Endodermal cell (in vitro differentiated cells): ENCODE measurements at regions not wholly inside any gene's neighbourhood (a gene's known extent, or its start where the extent isn't known, plus 50 kb on each side); places are given as distances from the start of the nearest gene placed in this dataset.

Experiments
- DNase-seq: peaks from one replicate; pipeline ENCODE4 v3.0.0-alpha.2; 2017
- H3K27ac ChIP-seq: 2 replicates; pipeline ENCODE4 v1.5.1; 2013; ENCODE audit warnings: mild to moderate bottlenecking, low read depth, low read length, moderate library complexity
- H3K27me3 ChIP-seq: 2 replicates; pipeline ENCODE4 v1.6.1; 2013; ENCODE audit warnings: mild to moderate bottlenecking, low read length, moderate library complexity; ENCODE audit not compliant: insufficient read depth, control insufficient read depth, poor library complexity, severe bottlenecking
- H3K36me3 ChIP-seq: 2 replicates; pipeline ENCODE4 v1.7.0; 2013; ENCODE audit warnings: mild to moderate bottlenecking, low read length, moderate library complexity; ENCODE audit not compliant: control insufficient read depth, insufficient read depth
- H3K4me1 ChIP-seq: one replicate; pipeline ENCODE4 v1.7.0; 2013; ENCODE audit warnings: low read length; ENCODE audit not compliant: control insufficient read depth, insufficient read depth
- H3K4me3 ChIP-seq: 2 replicates; pipeline ENCODE4 v1.5.1; 2013; ENCODE audit warnings: mild to moderate bottlenecking, low read length, moderate library complexity
- H3K9ac ChIP-seq: 2 replicates; pipeline ENCODE4 v1.6.1; 2013; ENCODE audit warnings: mild to moderate bottlenecking, low read length, moderate library complexity; ENCODE audit not compliant: poor library complexity, severe bottlenecking; ENCODE audit errors: extremely low read depth
- H3K9me3 ChIP-seq: 2 replicates; pipeline ENCODE4 v1.6.1; 2013; ENCODE audit warnings: mild to moderate bottlenecking, low read length, moderate library complexity; ENCODE audit not compliant: control insufficient read depth
- H3K27ac Mint-ChIP-seq: 2 replicates; pipeline ENCODE4 v1.8.0; 2020; ENCODE audit warnings: mixed read lengths
- H3K27me3 Mint-ChIP-seq: 2 replicates; pipeline ENCODE4 v1.8.0; 2021; ENCODE audit warnings: mild to moderate bottlenecking, mixed read lengths; ENCODE audit not compliant: insufficient read depth
- H3K36me3 Mint-ChIP-seq: 2 replicates; pipeline ENCODE4 v1.8.0; 2020; ENCODE audit warnings: low read depth, mixed read lengths
- H3K4me1 Mint-ChIP-seq: 2 replicates; pipeline ENCODE4 v1.8.0; 2020; ENCODE audit warnings: mixed read lengths
- H3K4me3 Mint-ChIP-seq: 2 replicates; pipeline ENCODE4 v1.8.0; 2020; ENCODE audit warnings: mild to moderate bottlenecking, moderate library complexity, mixed read lengths
- H3K9me3 Mint-ChIP-seq: 2 replicates; pipeline ENCODE4 v1.8.0; 2020; ENCODE audit warnings: mild to moderate bottlenecking, mixed read lengths
- WGBS, 2 experiments: methylation state at CpG; one replicate each; pipeline versions ENCODE4 v1.1.5 to v1.1.7; 2013; ENCODE audit warnings: missing lambda C conversion rate in 2 of 2, mixed read lengths in 1 of 2; ENCODE audit not compliant: insufficient coverage in 1 of 2, insufficient read length in 1 of 2; 5-methylcytosine and 5-hydroxymethylcytosine counted together
- TF ChIP-seq, protein P1 (sequence below): fragments of 200-600 bp; sonication (generic); conservative IDR thresholded peaks from 2 replicates; pipeline ENCODE4 v1.5.0; 2021; ENCODE audit warnings: antibody characterized with exemption, mild to moderate bottlenecking

DNA sequence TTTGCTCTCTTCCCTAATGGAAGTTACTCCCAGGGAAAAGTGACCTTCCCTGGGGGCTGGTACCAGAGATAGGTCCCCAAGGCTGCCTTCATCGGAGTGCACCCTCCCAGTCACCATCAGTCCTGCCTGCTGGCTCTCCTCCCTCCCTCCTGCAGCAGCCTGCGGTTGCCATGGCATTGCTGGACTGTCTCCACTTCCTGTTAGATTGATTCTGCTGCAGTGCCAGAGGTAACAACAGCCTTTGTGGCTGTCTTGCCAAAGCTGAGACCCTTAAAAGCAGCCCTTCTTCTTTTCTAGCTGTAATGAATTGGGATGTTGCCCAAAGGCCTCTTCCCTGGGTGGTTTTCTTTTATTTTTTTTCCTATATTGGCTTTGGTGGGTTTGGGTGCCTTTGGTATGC is 78.1 kb upstream of the PRLR start:
- no peak overlapping the region for H3K4me3 Mint-ChIP-seq
- 80 to 81% methylated on average over 2 of the region's 2 CpGs for WGBS, 2 experiments
- H3K9ac ChIP-seq = no peak overlapping the region
- H3K9me3 Mint-ChIP-seq = no peaks in the 10 kb centered on the region
- no peak overlapping the region for H3K4me3 ChIP-seq
- no peaks in the 10 kb centered on the region for H3K36me3 Mint-ChIP-seq
- no peaks in the 10 kb centered on the region for H3K4me1 ChIP-seq
- H3K4me1 Mint-ChIP-seq = peaks cover 15% of the 10 kb centered on the region
- H3K27ac ChIP-seq = no peak overlapping the region
- no peak overlapping the region for H3K27ac Mint-ChIP-seq
- DNase-seq = peak; percentile 52
- no peaks in the 10 kb centered on the region for H3K9me3 ChIP-seq
- no peaks in the 10 kb centered on the region for H3K36me3 ChIP-seq
- no peaks in the 10 kb centered on the region for H3K27me3 ChIP-seq
- TF ChIP-seq, protein P1, sequence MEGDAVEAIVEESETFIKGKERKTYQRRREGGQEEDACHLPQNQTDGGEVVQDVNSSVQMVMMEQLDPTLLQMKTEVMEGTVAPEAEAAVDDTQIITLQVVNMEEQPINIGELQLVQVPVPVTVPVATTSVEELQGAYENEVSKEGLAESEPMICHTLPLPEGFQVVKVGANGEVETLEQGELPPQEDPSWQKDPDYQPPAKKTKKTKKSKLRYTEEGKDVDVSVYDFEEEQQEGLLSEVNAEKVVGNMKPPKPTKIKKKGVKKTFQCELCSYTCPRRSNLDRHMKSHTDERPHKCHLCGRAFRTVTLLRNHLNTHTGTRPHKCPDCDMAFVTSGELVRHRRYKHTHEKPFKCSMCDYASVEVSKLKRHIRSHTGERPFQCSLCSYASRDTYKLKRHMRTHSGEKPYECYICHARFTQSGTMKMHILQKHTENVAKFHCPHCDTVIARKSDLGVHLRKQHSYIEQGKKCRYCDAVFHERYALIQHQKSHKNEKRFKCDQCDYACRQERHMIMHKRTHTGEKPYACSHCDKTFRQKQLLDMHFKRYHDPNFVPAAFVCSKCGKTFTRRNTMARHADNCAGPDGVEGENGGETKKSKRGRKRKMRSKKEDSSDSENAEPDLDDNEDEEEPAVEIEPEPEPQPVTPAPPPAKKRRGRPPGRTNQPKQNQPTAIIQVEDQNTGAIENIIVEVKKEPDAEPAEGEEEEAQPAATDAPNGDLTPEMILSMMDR = no peak
- no peaks in the 10 kb centered on the region for H3K27me3 Mint-ChIP-seq

DNA sequence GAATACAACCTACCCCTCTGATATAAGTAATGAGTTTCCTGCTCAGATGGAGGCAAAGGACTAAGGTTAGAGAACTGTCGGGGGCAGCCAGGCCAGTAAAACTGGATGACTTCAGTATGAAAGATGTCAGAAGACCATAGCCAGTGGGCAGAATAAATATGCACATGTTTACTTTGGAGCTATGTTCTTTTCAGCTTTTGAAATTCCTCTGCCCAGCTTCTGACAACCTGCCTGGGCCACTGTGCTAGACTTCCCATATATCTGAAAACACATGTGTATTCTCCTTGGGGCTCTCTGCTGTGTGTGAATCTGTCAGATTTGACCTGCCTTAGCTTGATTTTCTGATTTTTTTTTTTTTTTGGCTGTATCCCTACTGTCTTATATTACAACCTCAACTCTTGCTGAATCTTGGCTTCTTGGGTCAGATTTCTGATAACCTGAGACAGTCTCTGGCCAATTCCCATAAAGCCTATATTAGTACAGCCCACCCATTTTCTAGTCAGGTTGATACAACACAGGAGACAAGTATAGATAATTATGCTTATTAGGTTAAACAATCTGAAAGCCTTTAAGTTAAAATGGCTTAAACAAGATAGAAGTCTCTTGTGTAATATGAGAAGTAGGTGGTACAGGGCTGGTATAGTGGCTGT is 76.6 kb upstream of the PRLR start:
- TF ChIP-seq, protein P1 = no peak
- Histone ChIP-seq H3K4me3 (no peak overlapping the region), H3K27ac (no peak overlapping the region), H3K9ac (no peak overlapping the region), H3K4me1 (no peaks in the 10 kb centered on the region), H3K9me3 (no peaks in the 10 kb centered on the region), H3K27me3 (no peaks in the 10 kb centered on the region), H3K36me3 (no peaks in the 10 kb centered on the region)
- 100% methylated on average over 1 of the region's 1 CpG for WGBS, 2 experiments
- Mint-ChIP-seq H3K4me3 (no peak overlapping the region), H3K9me3 (no peaks in the 10 kb centered on the region), H3K27me3 (no peaks in the 10 kb centered on the region), H3K36me3 (no peaks in the 10 kb centered on the region), H3K27ac (no peak overlapping the region), H3K4me1 (peaks cover 15% of the 10 kb centered on the region)
- DNase-seq = no peak

DNA sequence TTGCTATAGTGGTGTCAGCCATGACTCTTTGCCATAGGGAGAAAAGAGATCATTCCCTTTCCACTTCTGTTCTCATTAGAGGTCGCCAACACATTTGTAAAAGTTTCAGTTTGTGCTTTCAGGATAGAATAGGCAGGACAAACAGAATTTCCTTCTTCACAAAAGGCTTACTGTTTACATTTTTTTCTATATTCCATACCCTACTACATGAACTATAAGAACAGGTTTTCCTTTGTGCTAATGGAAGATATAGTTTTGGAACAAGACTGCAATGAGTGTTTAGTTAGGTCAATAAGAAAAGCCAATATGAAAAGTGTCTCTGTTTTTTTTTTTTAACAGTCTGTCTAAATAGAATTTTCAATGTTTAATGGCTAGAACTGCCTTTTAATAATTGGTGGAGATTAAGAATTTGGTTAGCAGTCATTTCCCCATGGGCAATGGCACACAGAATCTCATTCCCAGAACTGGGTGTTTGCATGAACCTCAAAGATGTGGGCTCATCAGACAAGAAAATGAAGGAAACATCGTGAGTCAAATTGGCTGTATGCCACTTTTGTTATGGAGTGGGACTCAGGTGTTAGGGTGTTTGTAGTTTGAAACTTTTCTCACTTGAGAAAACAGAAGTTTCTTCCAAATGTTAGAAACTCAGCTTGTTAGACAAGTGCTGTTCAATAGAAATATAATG is 75.2 kb upstream of the PRLR start:
- Mint-ChIP-seq H3K4me1 (peaks cover 15% of the 10 kb centered on the region), H3K27ac (no peak overlapping the region), H3K27me3 (no peaks in the 10 kb centered on the region), H3K9me3 (no peaks in the 10 kb centered on the region), H3K4me3 (no peak overlapping the region), H3K36me3 (no peaks in the 10 kb centered on the region)
- H3K9ac ChIP-seq = no peak overlapping the region
- TF ChIP-seq, protein P1 = no peak
- no peak overlapping the region for H3K27ac ChIP-seq
- no peaks in the 10 kb centered on the region for H3K4me1 ChIP-seq
- H3K36me3 ChIP-seq = no peaks in the 10 kb centered on the region
- no peak overlapping the region for H3K4me3 ChIP-seq
- no peaks in the 10 kb centered on the region for H3K9me3 ChIP-seq
- 94% methylated on average over 2 of the region's 2 CpGs; no CpG with 5 or more reads in 1 of the 2 experiments for WGBS, 2 experiments
- H3K27me3 ChIP-seq = no peaks in the 10 kb centered on the region
- DNase-seq = no peak
